ENCODE measurements at regions not wholly inside any gene's neighbourhood (a gene's known extent, or its start where the extent isn't known, plus 50 kb on each side); places are given as distances from the start of the nearest gene placed in this dataset.

- TF ChIP-seq CHD7 (IDR thresholded peaks at IDR 0.05; ENCODE audit: insufficient replicate concordance, low read length) (no peak), PHF8 (conservative IDR thresholded peaks at IDR 0.05; ENCODE audit: low read depth, low read length) (no peak), RNF2 (IDR thresholded peaks at IDR 0.05; ENCODE audit: borderline replicate concordance, low read depth, low read length, missing control alignments, poor library complexity, severe bottlenecking) (no peak), KDM5A (IDR thresholded peaks at IDR 0.05; ENCODE audit: low read length) (no peak), TBP (IDR thresholded peaks at IDR 0.05; ENCODE audit: low read depth, low read length) (no peak), EP300 (IDR thresholded peaks at IDR 0.05; ENCODE audit: borderline replicate concordance in 1 of 2, low read depth in 2 of 2, low read length in 2 of 2) (no peak), USF2 (IDR thresholded peaks at IDR 0.05; ENCODE audit: low read length) (no peak)
These were observed 318.4 kb downstream of the NSG2 start (continued) for GRCh38 chr5:174363934-174364333.
